ENCODE measurements at regions not wholly inside any gene's neighbourhood (a gene's known extent, or its start where the extent isn't known, plus 50 kb on each side); places are given as distances from the start of the nearest gene placed in this dataset.

DNA sequence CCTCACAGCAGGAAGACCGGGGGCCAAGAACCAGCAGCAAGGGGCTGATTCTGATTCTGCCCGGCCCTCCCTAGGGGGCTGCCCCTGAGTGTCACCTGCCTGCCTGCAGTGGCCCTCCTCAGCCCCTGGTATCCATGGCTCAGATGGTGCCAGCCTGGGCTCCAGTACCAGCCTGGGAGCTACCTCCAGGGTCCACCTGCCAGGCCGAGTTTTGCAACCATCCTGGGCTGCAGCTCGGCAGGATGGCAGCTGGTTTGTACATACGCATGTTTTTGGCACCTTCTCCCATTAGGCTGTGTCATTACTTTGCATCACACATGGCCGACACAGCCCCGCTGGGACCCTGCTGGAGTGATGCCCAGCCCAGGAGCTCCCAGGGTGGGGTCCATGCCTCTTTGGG, 93.3 kb upstream of the WNT4 start:
- H3K4me2 ChIP-seq = no peak overlapping the region
- TF ChIP-seq, protein P1, sequence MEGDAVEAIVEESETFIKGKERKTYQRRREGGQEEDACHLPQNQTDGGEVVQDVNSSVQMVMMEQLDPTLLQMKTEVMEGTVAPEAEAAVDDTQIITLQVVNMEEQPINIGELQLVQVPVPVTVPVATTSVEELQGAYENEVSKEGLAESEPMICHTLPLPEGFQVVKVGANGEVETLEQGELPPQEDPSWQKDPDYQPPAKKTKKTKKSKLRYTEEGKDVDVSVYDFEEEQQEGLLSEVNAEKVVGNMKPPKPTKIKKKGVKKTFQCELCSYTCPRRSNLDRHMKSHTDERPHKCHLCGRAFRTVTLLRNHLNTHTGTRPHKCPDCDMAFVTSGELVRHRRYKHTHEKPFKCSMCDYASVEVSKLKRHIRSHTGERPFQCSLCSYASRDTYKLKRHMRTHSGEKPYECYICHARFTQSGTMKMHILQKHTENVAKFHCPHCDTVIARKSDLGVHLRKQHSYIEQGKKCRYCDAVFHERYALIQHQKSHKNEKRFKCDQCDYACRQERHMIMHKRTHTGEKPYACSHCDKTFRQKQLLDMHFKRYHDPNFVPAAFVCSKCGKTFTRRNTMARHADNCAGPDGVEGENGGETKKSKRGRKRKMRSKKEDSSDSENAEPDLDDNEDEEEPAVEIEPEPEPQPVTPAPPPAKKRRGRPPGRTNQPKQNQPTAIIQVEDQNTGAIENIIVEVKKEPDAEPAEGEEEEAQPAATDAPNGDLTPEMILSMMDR (conservative IDR thresholded peaks at IDR 0.05; ENCODE audit: low read depth, low read length) = no peak
- no peaks in the 10 kb centered on the region for H3K79me2 ChIP-seq (ENCODE audit: insufficient read depth, low read depth)
- H3K36me3 ChIP-seq (ENCODE audit: insufficient read depth) = no peaks in the 10 kb centered on the region
- no peaks in the 10 kb centered on the region for H4K20me1 ChIP-seq (ENCODE audit: insufficient read depth)
- H3K27me3 ChIP-seq (ENCODE audit: insufficient read depth, low read depth) = peaks cover 84% of the 10 kb centered on the region
- no peak overlapping the region for H2AFZ ChIP-seq (ENCODE audit: low read depth)
- H3K9ac ChIP-seq = no peak overlapping the region
- no peaks in the 10 kb centered on the region for H3K4me1 ChIP-seq (ENCODE audit: low read depth, poor library complexity, severe bottlenecking)
- H3K27ac ChIP-seq = no peak overlapping the region
- H3K4me3 ChIP-seq (IDR thresholded peaks at IDR 0.05; ENCODE audit: insufficient read depth, low read depth, low read length) = no peak overlapping the region

DNA sequence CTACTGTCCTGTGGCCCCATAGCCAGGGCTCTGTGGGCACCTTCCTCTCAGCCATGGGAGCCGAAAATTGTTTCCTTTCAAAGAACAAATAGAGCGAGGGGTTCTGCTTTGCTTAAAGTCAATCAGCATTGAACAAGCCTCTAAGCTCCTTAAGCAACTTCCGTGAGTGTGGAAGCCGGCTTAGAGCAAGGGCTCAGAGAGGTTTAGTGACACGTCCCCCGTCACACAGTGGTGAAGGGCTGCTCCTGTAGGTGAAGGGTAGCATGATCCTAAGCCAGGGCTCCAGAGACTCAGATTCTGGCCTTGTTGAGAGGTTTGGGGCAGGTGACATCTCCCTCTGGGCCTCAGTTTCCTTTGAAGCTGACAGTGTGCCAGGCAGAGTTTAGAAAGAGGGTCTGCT, 94.0 kb upstream of the WNT4 start:
- Histone ChIP-seq H3K4me3 (IDR thresholded peaks at IDR 0.05; ENCODE audit: insufficient read depth, low read depth, low read length) (no peak overlapping the region), H3K4me1 (ENCODE audit: low read depth, poor library complexity, severe bottlenecking) (no peaks in the 10 kb centered on the region), H3K79me2 (ENCODE audit: insufficient read depth, low read depth) (no peaks in the 10 kb centered on the region), H3K27ac (no peak overlapping the region), H2AFZ (ENCODE audit: low read depth) (no peak overlapping the region), H3K36me3 (ENCODE audit: insufficient read depth) (no peaks in the 10 kb centered on the region), H3K9ac (no peak overlapping the region), H3K4me2 (no peak overlapping the region), H4K20me1 (ENCODE audit: insufficient read depth) (no peaks in the 10 kb centered on the region), H3K27me3 (ENCODE audit: insufficient read depth, low read depth) (peaks cover 86% of the 10 kb centered on the region)
- TF ChIP-seq, protein P1 (conservative IDR thresholded peaks at IDR 0.05; ENCODE audit: low read depth, low read length) = no peak

DNA sequence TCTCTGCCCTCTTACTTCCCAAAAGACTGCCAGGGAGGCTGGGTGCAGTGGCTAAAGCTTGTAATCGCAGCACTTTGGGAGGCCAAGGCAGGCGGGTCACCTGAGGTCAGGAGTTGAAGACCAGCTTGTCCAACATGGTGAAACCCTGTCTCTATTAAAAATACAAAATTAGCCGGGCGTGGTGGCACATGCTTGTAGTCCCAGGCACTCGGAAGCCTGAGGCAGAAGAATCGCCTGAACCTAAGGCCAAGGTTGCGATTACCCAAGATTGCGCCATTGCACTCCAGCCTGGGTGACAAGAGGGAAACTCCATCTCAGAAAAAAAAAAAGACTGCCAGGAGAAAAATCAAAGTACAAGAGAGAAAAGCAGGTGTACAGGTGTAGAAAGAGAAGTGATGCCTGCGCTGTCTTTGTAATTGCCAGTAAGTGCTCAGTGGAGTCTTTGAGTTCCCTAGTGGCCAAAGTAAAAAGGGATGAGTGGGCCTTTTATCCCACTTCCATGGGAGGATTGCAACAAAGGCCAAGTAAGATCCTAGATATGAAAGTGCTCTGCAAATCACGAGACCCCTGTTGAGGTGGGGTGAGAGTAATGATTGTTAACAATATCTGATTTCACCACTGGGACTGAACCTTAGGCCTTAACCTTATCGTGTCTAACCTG, 94.7 kb upstream of the WNT4 start:
- Histone ChIP-seq H3K79me2 (ENCODE audit: insufficient read depth, low read depth) (no peaks in the 10 kb centered on the region), H3K36me3 (ENCODE audit: insufficient read depth) (no peaks in the 10 kb centered on the region), H3K4me2 (no peak overlapping the region), H2AFZ (ENCODE audit: low read depth) (no peak overlapping the region), H3K27ac (no peak overlapping the region), H3K27me3 (ENCODE audit: insufficient read depth, low read depth) (peaks cover 91% of the 10 kb centered on the region), H4K20me1 (ENCODE audit: insufficient read depth) (no peaks in the 10 kb centered on the region), H3K9ac (no peak overlapping the region), H3K4me3 (IDR thresholded peaks at IDR 0.05; ENCODE audit: insufficient read depth, low read depth, low read length) (no peak overlapping the region), H3K4me1 (ENCODE audit: low read depth, poor library complexity, severe bottlenecking) (no peaks in the 10 kb centered on the region)
- TF ChIP-seq, protein P1 (conservative IDR thresholded peaks at IDR 0.05; ENCODE audit: low read depth, low read length) = no peak

DNA sequence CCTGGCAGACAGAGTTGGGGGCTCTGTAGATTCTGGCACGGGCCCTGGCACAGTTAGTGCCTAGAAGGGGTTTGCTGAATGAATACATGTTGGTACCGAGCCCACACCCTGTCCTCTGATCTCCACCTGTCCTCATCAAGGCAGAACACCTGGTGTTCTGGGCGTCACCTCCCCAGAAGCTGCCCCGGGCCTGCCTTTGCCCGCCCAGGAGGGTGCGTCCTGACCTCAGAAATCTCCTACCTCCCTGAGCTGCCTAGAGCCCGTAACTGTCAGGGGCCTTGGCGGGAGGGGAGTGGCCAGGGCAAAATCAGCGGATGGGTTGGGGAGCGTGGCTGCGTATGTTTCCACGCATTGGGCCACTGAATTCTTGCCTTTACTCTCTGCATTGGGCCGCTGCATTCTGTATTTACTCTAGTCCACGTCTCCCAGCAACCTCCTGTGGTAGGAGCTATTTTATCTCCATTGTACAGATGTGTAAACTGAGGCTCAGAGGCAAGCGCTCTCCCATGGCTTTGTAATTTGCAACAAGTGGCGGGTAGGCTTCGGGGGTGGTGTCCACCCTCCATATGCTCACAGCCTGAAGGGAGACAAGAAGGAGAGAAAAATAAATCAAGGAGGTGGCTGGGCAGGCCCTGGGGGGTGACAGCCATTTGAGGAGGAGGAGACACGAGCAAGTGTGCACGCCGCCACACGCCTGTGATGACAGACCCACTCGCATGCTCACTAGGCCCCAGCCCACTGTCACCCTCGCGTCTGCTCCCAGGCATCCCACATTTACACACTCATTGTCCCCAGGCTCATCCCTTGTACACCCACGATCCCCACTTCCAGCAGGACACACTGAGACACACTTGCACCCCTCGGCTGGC, 95.7 kb upstream of the WNT4 start:
- Histone ChIP-seq H3K27ac (no peak overlapping the region), H3K27me3 (ENCODE audit: insufficient read depth, low read depth) (peaks cover 95% of the 10 kb centered on the region), H3K4me1 (ENCODE audit: low read depth, poor library complexity, severe bottlenecking) (no peaks in the 10 kb centered on the region), H3K36me3 (ENCODE audit: insufficient read depth) (no peaks in the 10 kb centered on the region), H3K9ac (no peak overlapping the region), H4K20me1 (ENCODE audit: insufficient read depth) (no peaks in the 10 kb centered on the region), H3K79me2 (ENCODE audit: insufficient read depth, low read depth) (no peaks in the 10 kb centered on the region), H3K4me3 (IDR thresholded peaks at IDR 0.05; ENCODE audit: insufficient read depth, low read depth, low read length) (no peak overlapping the region), H2AFZ (ENCODE audit: low read depth) (no peak overlapping the region), H3K4me2 (no peak overlapping the region)
- TF ChIP-seq, protein P1 (conservative IDR thresholded peaks at IDR 0.05; ENCODE audit: low read depth, low read length) = no peak

Measured in KMS-11 (cell line).